HAP-1 (cell line): ENCODE measurements at regions not wholly inside any gene's neighbourhood (a gene's known extent, or its start where the extent isn't known, plus 50 kb on each side); places are given as distances from the start of the nearest gene placed in this dataset.
"Not testable (repeated sequence)": the region's sequence is repeated elsewhere in the genome, so short reads cannot be mapped to it uniquely, and the experiment has no call there.

Experiments
- DNase-seq, 2 experiments: peaks; one replicate each; pipeline ENCODE4 v3.0.0-alpha.2; 2016 to 2020; ENCODE audit warnings: low spot score in 2 of 2
- H3K27me3 ChIP-seq: fragments of 250-450 bp; sonication (Bioruptor Pico); 2 replicates; pipeline ENCODE4 v1.5.1; 2020; ENCODE audit warnings: low read depth, mild to moderate bottlenecking, moderate library complexity
- H3K36me3 ChIP-seq: fragments of 250-450 bp; sonication (Bioruptor Pico); replicated peaks from 2 replicates; pipeline ENCODE4 v1.5.1; 2020; ENCODE audit warnings: mild to moderate bottlenecking
- H3K4me1 ChIP-seq: fragments of 250-450 bp; sonication (Bioruptor Pico); 2 replicates; pipeline ENCODE4 v1.5.1; 2020; ENCODE audit warnings: mild to moderate bottlenecking
- H3K4me3 ChIP-seq: fragments of 250-450 bp; sonication (Bioruptor Pico); 2 replicates; pipeline ENCODE4 v1.5.1; 2020; ENCODE audit warnings: mild to moderate bottlenecking, moderate library complexity
- H3K9me3 ChIP-seq: fragments of 250-450 bp; sonication (Bioruptor Pico); 2 replicates; pipeline ENCODE4 v1.5.1; 2020; ENCODE audit warnings: mild to moderate bottlenecking, moderate library complexity
- in situ Hi-C: fragments of 300-500 bp; cut with MboI; formaldehyde crosslinking; loops from 3 replicates; pipeline ENCODE4 v1.14.3; 2020; ENCODE audit warnings: low sequenced_read_pairs, inconsistent platforms, mixed read lengths

GRCh38 chr21:6500681-6501080, 4020.7 kb upstream of the TPTE start:
- H3K4me3 ChIP-seq, H3K4me1 ChIP-seq, DNase-seq, H3K27me3 ChIP-seq, H3K36me3 ChIP-seq, H3K9me3 ChIP-seq, in situ Hi-C loops: not testable (repeated sequence)

- H3K4me3 ChIP-seq, H3K4me1 ChIP-seq, DNase-seq, in situ Hi-C loops, H3K9me3 ChIP-seq, H3K27me3 ChIP-seq, H3K36me3 ChIP-seq: not testable (repeated sequence)
These were observed 4015.1 kb upstream of the TPTE start for GRCh38 chr21:6506167-6506894.

GRCh38 chr21:6507632-6508031, 4013.8 kb upstream of the TPTE start:
- in situ Hi-C loops = not testable (repeated sequence)

GRCh38 chr21:6521777-6522176, 3999.6 kb upstream of the TPTE start:
- H3K4me3 ChIP-seq, H3K4me1 ChIP-seq, H3K27me3 ChIP-seq, H3K36me3 ChIP-seq, H3K9me3 ChIP-seq, in situ Hi-C loops, DNase-seq: not testable (repeated sequence)

More at GRCh38 chr21:6507632-6508031, 4013.8 kb upstream of the TPTE start:
- H3K27me3 ChIP-seq, H3K4me1 ChIP-seq, DNase-seq, H3K36me3 ChIP-seq, H3K9me3 ChIP-seq, H3K4me3 ChIP-seq: not testable (repeated sequence)

GRCh38 chr21:6526213-6526612, 3995.2 kb upstream of the TPTE start:
- H3K9me3 ChIP-seq, H3K36me3 ChIP-seq, H3K4me1 ChIP-seq, H3K27me3 ChIP-seq, DNase-seq, in situ Hi-C loops, H3K4me3 ChIP-seq: not testable (repeated sequence)

- H3K4me3 ChIP-seq, H3K27me3 ChIP-seq, in situ Hi-C loops, H3K9me3 ChIP-seq, DNase-seq, H3K4me1 ChIP-seq, H3K36me3 ChIP-seq: not testable (repeated sequence)
These were observed 3990.7 kb upstream of the TPTE start for GRCh38 chr21:6530655-6531054.

- H3K4me1 ChIP-seq, H3K36me3 ChIP-seq, H3K27me3 ChIP-seq, H3K9me3 ChIP-seq, in situ Hi-C loops, DNase-seq, H3K4me3 ChIP-seq: not testable (repeated sequence)
These were observed 3988.1 kb upstream of the TPTE start for GRCh38 chr21:6533261-6533660.

DNA sequence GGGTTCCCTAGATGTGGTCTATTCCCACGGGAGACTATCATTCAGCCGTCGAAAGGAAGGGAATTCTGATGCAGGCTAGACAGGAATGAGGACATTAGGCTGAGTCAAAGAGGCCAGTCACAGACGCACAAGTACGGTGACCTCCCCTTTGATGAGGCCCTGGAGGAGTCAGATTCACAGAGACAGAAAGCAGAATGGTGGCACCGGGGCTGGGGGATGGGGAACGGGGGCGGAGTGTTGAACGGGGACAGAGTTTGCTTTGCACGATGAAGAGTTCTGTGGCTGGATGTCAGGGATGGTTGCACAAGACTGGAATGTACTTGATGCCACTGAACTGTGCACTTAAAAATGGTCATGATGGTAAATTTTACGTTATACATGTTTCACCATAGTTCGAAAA, 3983.1 kb upstream of the TPTE start:
- H3K36me3 ChIP-seq, H3K27me3 ChIP-seq, H3K4me1 ChIP-seq, DNase-seq, in situ Hi-C loops, H3K4me3 ChIP-seq, H3K9me3 ChIP-seq: not testable (repeated sequence)

DNA sequence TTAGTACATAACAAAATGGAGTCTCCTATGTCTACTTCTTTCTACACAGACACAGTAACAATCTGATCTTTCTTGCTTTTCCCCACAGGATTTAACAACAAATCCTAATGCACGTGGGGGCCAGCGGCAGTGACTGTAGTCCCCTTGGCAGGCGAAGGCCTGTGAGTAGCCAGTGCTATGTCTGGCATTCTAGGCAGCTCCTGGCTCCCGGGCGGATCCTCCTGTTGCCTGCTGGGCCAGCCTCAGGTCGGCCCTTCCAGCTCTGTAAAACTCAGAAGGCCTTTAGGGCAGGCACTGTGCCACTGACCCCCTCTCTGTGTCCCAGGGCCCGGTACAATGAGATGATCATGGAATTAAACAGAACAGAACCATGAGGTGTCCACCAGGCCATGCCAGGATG, 3981.7 kb upstream of the TPTE start:
- DNase-seq, H3K36me3 ChIP-seq, H3K4me1 ChIP-seq, H3K27me3 ChIP-seq, H3K9me3 ChIP-seq, in situ Hi-C loops, H3K4me3 ChIP-seq: not testable (repeated sequence)

- DNase-seq, H3K9me3 ChIP-seq, in situ Hi-C loops, H3K4me3 ChIP-seq, H3K27me3 ChIP-seq, H3K4me1 ChIP-seq, H3K36me3 ChIP-seq: not testable (repeated sequence)
These were observed 3980.3 kb upstream of the TPTE start for GRCh38 chr21:6541036-6541435.

DNA sequence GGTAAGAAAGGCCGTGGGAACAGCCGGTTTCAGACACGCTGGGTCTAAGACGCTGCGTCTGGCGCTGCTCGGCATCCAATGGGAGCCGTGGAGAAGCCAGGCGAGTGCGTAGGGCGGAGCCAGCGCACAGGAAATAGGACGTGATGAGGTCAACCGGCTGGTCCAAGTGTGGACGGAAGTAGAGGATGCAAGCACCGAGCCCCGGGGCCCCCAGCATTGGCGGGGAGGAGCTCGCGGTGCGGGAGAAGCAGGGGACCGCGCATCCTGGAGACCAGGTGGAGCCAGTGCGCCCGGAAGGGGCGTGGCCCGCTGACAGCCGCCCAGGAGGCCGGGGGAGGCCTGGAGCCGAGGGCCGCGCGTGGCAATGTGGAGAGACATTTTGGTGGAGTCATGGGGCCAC, 3976.1 kb upstream of the TPTE start:
- H3K9me3 ChIP-seq, in situ Hi-C loops, H3K4me3 ChIP-seq, H3K4me1 ChIP-seq, DNase-seq, H3K27me3 ChIP-seq, H3K36me3 ChIP-seq: not testable (repeated sequence)

GRCh38 chr21:6551045-6551444, 3970.3 kb upstream of the TPTE start:
- H3K4me1 ChIP-seq, H3K4me3 ChIP-seq, H3K9me3 ChIP-seq, DNase-seq, H3K27me3 ChIP-seq, in situ Hi-C loops, H3K36me3 ChIP-seq: not testable (repeated sequence)

DNA sequence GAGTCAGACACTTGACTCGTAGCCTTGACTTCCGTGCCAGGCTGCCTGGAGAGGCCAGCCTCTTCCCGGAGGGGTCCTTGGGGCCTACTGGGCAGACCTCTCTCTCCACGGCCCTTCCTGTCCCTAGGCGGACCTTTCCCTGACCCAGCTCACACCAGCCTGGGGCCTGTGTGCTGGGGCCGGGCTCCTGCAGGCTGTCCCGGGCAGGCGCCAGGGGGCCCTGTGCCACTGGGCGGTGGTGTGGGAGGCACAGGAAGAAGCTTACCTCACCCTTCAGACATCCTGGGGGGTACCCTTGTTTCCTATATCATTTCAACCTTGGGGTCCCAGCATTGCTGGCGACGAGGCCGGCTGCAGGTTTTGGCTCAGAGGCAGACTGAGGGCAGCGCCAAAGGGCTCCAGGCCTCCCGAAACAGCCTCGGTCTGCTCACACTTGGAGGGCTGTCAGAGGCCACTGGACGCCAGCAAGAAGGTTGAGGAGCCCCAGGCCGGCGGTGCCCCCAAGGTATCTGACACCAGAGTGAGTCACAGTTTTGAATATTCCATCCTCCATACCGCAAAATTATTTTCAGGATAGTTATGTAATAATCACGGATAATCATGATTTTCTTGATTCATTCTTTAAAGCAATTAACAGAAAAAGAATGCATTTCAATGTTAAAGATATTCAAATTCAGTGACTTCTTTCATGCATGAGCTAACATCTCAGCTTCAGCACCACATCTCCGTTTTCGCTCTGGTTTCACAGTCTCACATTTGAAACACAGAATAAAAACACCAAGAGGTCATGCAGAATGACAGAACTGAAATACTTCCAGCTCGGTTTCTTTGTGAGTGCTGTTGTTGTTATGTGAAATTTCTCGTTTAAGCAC, 3967.6 kb upstream of the TPTE start:
- H3K4me3 ChIP-seq, H3K4me1 ChIP-seq, in situ Hi-C loops, H3K27me3 ChIP-seq, DNase-seq, H3K36me3 ChIP-seq, H3K9me3 ChIP-seq: not testable (repeated sequence)

DNA sequence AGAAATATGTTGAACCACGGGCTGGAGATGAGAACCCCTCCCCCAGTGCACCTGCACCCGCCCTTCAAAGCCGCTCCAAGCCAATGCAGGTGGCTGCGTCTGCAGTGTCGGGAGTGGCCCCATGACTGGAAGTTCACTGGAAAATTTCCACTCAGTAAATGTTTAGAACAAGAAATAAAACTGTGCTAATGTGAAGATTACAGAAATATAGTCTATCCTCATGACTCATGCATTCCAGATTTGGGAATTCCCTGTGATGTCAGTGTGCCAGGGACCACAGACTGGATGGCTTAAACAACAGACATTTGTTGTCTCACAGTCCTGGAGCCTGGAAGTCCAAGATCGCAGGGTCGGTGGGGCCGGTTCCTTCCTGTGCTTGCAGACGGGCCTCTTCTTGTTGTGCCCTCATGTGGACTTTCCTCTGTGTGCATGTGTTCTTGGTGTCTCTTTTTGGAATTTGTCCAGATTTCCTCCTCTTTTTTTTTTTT, 3967.0 kb upstream of the TPTE start:
- H3K4me3 ChIP-seq, in situ Hi-C loops, DNase-seq, H3K27me3 ChIP-seq, H3K9me3 ChIP-seq, H3K36me3 ChIP-seq, H3K4me1 ChIP-seq: not testable (repeated sequence)
